HEK293T (cell line): ENCODE measurements at regions not wholly inside any gene's neighbourhood (a gene's known extent, or its start where the extent isn't known, plus 50 kb on each side); places are given as distances from the start of the nearest gene placed in this dataset.

Experiments used
- CTCF ChIA-PET: fragments of 350-600 bp; formaldehyde crosslinking; extraction: SDS; loops from one replicate; lab custom pipeline; 2021; ENCODE audit warnings: antibody characterized with exemption, inconsistent platforms; lab: Yijun Ruan, JAX
- POLR2A ChIA-PET: fragments of 350-600 bp; formaldehyde crosslinking; extraction: SDS; loops from one replicate; lab custom pipeline; 2020; ENCODE audit warnings: antibody characterized with exemption, inconsistent platforms; lab: Yijun Ruan, JAX
- DNase-seq: peaks from one replicate; pipeline ENCODE4 v3.0.0; 2012; ENCODE audit warnings: mixed read lengths; ENCODE audit errors: extremely low spot score
- ARNT ChIP-seq: fragments of 450-650 bp; IDR thresholded peaks from 2 replicates; pipeline ENCODE4 v1.6.1; 2017; ENCODE audit warnings: mild to moderate bottlenecking
- BHLHE40 ChIP-seq: fragments of 450-650 bp; IDR thresholded peaks from 2 replicates; pipeline ENCODE4 v1.6.1; 2016; ENCODE audit warnings: mild to moderate bottlenecking, moderate library complexity, borderline replicate concordance
- CTBP1 ChIP-seq: fragments of 450-650 bp; IDR thresholded peaks from 2 replicates; pipeline ENCODE4 v1.6.1; 2016; ENCODE audit warnings: borderline replicate concordance
- ELF4 ChIP-seq: fragments of 450-650 bp; IDR thresholded peaks from 2 replicates; pipeline ENCODE4 v1.6.1; 2017; ENCODE audit warnings: antibody characterized with exemption
- FOXA1 ChIP-seq: fragments of 450-650 bp; IDR thresholded peaks from 2 replicates; pipeline ENCODE4 v1.6.1; 2016; ENCODE audit warnings: mild to moderate bottlenecking
- FOXK2 ChIP-seq: fragments of 450-650 bp; IDR thresholded peaks from 2 replicates; pipeline ENCODE4 v1.6.1; 2016; ENCODE audit warnings: mild to moderate bottlenecking
- FOXM1 ChIP-seq: fragments of 450-650 bp; IDR thresholded peaks from 2 replicates; pipeline ENCODE4 v1.6.1; 2017; ENCODE audit warnings: mild to moderate bottlenecking, borderline replicate concordance
- HDGF ChIP-seq: fragments of 450-650 bp; IDR thresholded peaks from 2 replicates; pipeline ENCODE4 v1.6.1; 2017; ENCODE audit warnings: antibody characterized with exemption, borderline replicate concordance
- L3MBTL2 ChIP-seq: fragments of 450-650 bp; conservative IDR thresholded peaks from 2 replicates; pipeline ENCODE4 v1.6.1; 2016; ENCODE audit warnings: mild to moderate bottlenecking
- LEF1 ChIP-seq: fragments of 450-650 bp; IDR thresholded peaks from 2 replicates; pipeline ENCODE4 v1.6.1; 2017; ENCODE audit warnings: mild to moderate bottlenecking, borderline replicate concordance
- NFRKB ChIP-seq: fragments of 450-650 bp; IDR thresholded peaks from 2 replicates; pipeline ENCODE4 v1.6.1; 2016; ENCODE audit warnings: mild to moderate bottlenecking, moderate library complexity
- PKNOX1 ChIP-seq: fragments of 450-650 bp; IDR thresholded peaks from 2 replicates; pipeline ENCODE4 v1.6.1; 2016
- SP1 ChIP-seq: fragments of 450-650 bp; IDR thresholded peaks from 2 replicates; pipeline ENCODE4 v1.6.1; 2017
- SUZ12 ChIP-seq: fragments of 450-650 bp; IDR thresholded peaks from 2 replicates; pipeline ENCODE4 v1.6.1; 2016; ENCODE audit warnings: mild to moderate bottlenecking
- TARDBP ChIP-seq: fragments of 450-650 bp; IDR thresholded peaks from 2 replicates; pipeline ENCODE4 v1.6.1; 2016
- ZNF384 ChIP-seq: fragments of 450-650 bp; IDR thresholded peaks from 2 replicates; pipeline ENCODE4 v1.6.1; 2016

- TF ChIP-seq PKNOX1 = no peak
- no peak for TF ChIP-seq ZNF384
- TF ChIP-seq CTBP1 = no peak
- no peak for TF ChIP-seq BHLHE40
- no peak for TF ChIP-seq FOXM1
- TF ChIP-seq ARNT = no peak
- TF ChIP-seq SUZ12 = no peak
- no peak for TF ChIP-seq FOXK2
- no peak for TF ChIP-seq ELF4
- TF ChIP-seq HDGF = no peak
- no peak for TF ChIP-seq SP1
- no peak for TF ChIP-seq TARDBP
- no peak for TF ChIP-seq NFRKB
- TF ChIP-seq FOXA1 = no peak
- TF ChIP-seq LEF1 = no peak
- TF ChIP-seq L3MBTL2 = no peak
- CTCF ChIA-PET = no interaction called here
- POLR2A ChIA-PET = no interaction called here
- DNase-seq = no peak
Observed at GRCh38 chr3:70726096-70726938, 413.9 kb upstream of the MDFIC2 start.

DNA sequence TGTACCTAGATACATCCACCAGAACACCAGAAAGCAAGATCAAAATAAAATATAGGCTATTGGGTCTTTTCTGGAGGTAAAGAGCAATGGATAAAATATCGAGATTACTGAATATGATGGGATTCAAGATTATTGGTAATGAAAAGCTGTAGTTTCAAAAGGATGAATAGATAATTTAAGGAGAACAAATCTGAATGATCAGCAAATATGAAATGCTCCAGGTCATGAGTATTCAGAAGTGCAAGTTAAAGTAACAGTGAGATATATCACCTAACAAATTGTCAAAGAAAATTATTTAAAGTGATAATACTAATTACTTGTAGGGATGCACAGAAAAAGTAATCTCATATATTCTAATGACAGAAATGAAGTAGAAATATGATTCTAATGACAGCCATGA is 409.6 kb upstream of the MDFIC2 start:
- ChIA-PET POLR2A (no interaction called here), CTCF (no interaction called here)
- no peak for TF ChIP-seq FOXM1
- TF ChIP-seq HDGF = no peak
- no peak for TF ChIP-seq TARDBP
- TF ChIP-seq LEF1 = no peak
- TF ChIP-seq PKNOX1 = no peak
- no peak for TF ChIP-seq L3MBTL2
- TF ChIP-seq FOXK2 = no peak
- TF ChIP-seq SP1 = no peak
- no peak for TF ChIP-seq SUZ12
- no peak for TF ChIP-seq BHLHE40
- no peak for TF ChIP-seq ZNF384
- TF ChIP-seq NFRKB = no peak
- no peak for TF ChIP-seq ELF4
- TF ChIP-seq ARNT = no peak
- DNase-seq = no peak

GRCh38 chr3:70716832-70717231 is 404.4 kb upstream of the MDFIC2 start:
- ChIA-PET CTCF (no interaction called here), POLR2A (no interaction called here)

DNA sequence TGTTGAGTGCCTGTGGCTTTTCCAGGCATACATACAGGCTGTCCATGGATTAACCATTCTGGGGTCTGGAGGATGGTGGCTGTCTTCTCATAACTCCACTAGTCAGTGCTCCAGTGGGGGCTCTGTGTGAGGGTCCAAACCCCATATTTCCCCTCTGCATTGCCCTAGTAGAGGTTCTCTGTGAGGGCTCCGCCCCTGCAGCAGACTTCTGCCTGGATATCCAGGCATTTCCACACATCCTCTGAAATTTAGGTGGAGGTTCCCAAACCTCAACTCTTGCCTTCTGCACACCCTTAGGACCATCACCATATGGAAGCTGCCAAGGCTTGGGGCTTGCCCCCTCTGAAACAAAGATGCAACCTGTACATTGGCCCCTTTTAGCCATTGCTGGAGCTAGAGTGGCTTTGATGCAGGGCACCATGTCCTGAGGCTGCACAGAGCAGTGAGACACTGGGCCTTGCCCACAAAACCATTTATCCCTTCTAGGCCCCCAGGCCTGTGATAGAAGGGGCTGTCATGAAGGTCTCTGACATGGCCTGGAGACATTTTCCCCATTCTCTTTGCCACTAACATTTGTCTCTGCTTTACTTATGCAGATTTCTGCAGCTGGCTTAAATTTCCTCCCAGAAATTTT is 400.1 kb upstream of the MDFIC2 start:
- TF ChIP-seq BHLHE40 (no peak), FOXA1 (no peak), LEF1 (no peak), NFRKB (no peak), ARNT (no peak), PKNOX1 (no peak), CTBP1 (no peak), SP1 (no peak), ZNF384 (no peak), TARDBP (no peak), HDGF (no peak)
- ChIA-PET POLR2A (no interaction called here), CTCF (no interaction called here)
- DNase-seq = no peak

More at GRCh38 chr3:70716832-70717231, 404.4 kb upstream of the MDFIC2 start:
- DNase-seq = no peak
- TF ChIP-seq CTBP1 = no peak

GRCh38 chr3:70703305-70704102 is 391.1 kb upstream of the MDFIC2 start:
- POLR2A ChIA-PET = no interaction called here
- TF ChIP-seq FOXK2 (no peak), SP1 (no peak), BHLHE40 (no peak), SUZ12 (no peak), CTBP1 (no peak), FOXA1 (no peak), L3MBTL2 (no peak), ARNT (no peak), PKNOX1 (no peak), LEF1 (no peak), FOXM1 (no peak), TARDBP (no peak)
- no peak for DNase-seq
- CTCF ChIA-PET = no interaction called here
